Fibroblast of pulmonary artery (primary cell): ENCODE measurements at regions not wholly inside any gene's neighbourhood (a gene's known extent, or its start where the extent isn't known, plus 50 kb on each side); places are given as distances from the start of the nearest gene placed in this dataset.

Experiments
- DNase-seq: peaks from one replicate; pipeline ENCODE4 v3.0.0-alpha.2; 2010; ENCODE audit warnings: low read depth
- H3K4me3 ChIP-seq: replicated peaks from 2 replicates; pipeline ENCODE4 v1.5.1; 2011; ENCODE audit warnings: low read depth, mild to moderate bottlenecking, control low read depth, low read length, moderate library complexity
- CTCF ChIP-seq: IDR thresholded peaks from 2 replicates; pipeline ENCODE4 v1.5.1; 2011; ENCODE audit warnings: mild to moderate bottlenecking, control low read depth, low read length, inconsistent platforms; ENCODE audit errors: missing control alignments

- TF ChIP-seq CTCF = no peak
- DNase-seq = no peak
- no peak overlapping the region for H3K4me3 ChIP-seq
Observed at GRCh38 chr13:106819413-106820180, 251.7 kb upstream of the ARGLU1 start.

GRCh38 chr13:106818971-106819370, 251.0 kb upstream of the ARGLU1 start:
- TF ChIP-seq CTCF = no peak
- H3K4me3 ChIP-seq = no peak overlapping the region
- no peak for DNase-seq

GRCh38 chr13:106815545-106815944, 247.6 kb upstream of the ARGLU1 start:
- TF ChIP-seq CTCF = no peak
- no peak for DNase-seq
- no peak overlapping the region for H3K4me3 ChIP-seq

GRCh38 chr13:106814463-106814862, 246.5 kb upstream of the ARGLU1 start:
- no peak overlapping the region for H3K4me3 ChIP-seq
- no peak for DNase-seq
- TF ChIP-seq CTCF = no peak

- no peak for TF ChIP-seq CTCF
- no peak overlapping the region for H3K4me3 ChIP-seq
- DNase-seq = no peak
Observed at GRCh38 chr13:106810069-106810468, 242.1 kb upstream of the ARGLU1 start.

GRCh38 chr13:106804991-106805390, 237.1 kb upstream of the ARGLU1 start:
- DNase-seq = no peak

More at GRCh38 chr13:106804991-106805390, 237.1 kb upstream of the ARGLU1 start:
- TF ChIP-seq CTCF = no peak
- H3K4me3 ChIP-seq = no peak overlapping the region
